ENCODE measurements at regions not wholly inside any gene's neighbourhood (a gene's known extent, or its start where the extent isn't known, plus 50 kb on each side); places are given as distances from the start of the nearest gene placed in this dataset.

GRCh38 chr6:55694148-55694547 lies 115.2 kb upstream of the HMGCLL1 start:
- Histone ChIP-seq H3K4me2 (ENCODE audit: control insufficient read depth, insufficient read depth) (no peak overlapping the region), H3K4me3 (no peak overlapping the region), H3K36me3 (ENCODE audit: control insufficient read depth in 2 of 2, insufficient read depth in 2 of 2, low read length in 1 of 2) (no peaks in the 10 kb centered on the region), H4K20me1 (ENCODE audit: control insufficient read depth, insufficient read depth) (no peaks in the 10 kb centered on the region), H3K27me3 (replicated peaks in 1 of 2; ENCODE audit: control insufficient read depth in 2 of 2, insufficient read depth in 2 of 2, low read length in 1 of 2) (no peaks in the 10 kb centered on the region), H3K27ac (ENCODE audit: control insufficient read depth, insufficient read depth) (no peak overlapping the region), H3K9me3 (replicated peaks; ENCODE audit: control insufficient read depth, insufficient read depth, low read length) (no peaks in the 10 kb centered on the region), H3K79me2 (ENCODE audit: control insufficient read depth, insufficient read depth, low read length) (no peaks in the 10 kb centered on the region), H3K4me1 (ENCODE audit: control insufficient read depth, insufficient read depth, low read length) (no peaks in the 10 kb centered on the region), H2AFZ (ENCODE audit: control insufficient read depth, low read depth, low read length) (no peak overlapping the region), H3K9ac (ENCODE audit: control insufficient read depth, insufficient read depth, low read length) (no peak overlapping the region)
- WGBS (ENCODE audit: insufficient coverage, insufficient replicate concordance, low lambda C conversion rate, missing lambda C conversion rate): 0% methylated on average over 2 of the region's 2 CpGs
- TF ChIP-seq NR2C1 (IDR thresholded peaks at IDR 0.05): no peak
- no peak for TF ChIP-seq SMARCA5 (IDR thresholded peaks at IDR 0.05)
- no peak for TF ChIP-seq HDGF (IDR thresholded peaks at IDR 0.05)
- TF ChIP-seq IKZF2 (IDR thresholded peaks at IDR 0.05): no peak
- TF ChIP-seq BCL3 (IDR thresholded peaks at IDR 0.05; ENCODE audit: borderline replicate concordance, insufficient read depth, low read depth, low read length, poor library complexity, severe bottlenecking): no peak
- TF ChIP-seq GATAD2B (conservative IDR thresholded peaks at IDR 0.05; ENCODE audit: low read depth): no peak
- no peak for TF ChIP-seq EGR1 (IDR thresholded peaks at IDR 0.05; ENCODE audit: borderline replicate concordance in 1 of 2, low read depth in 2 of 2, low read length in 2 of 2)
- TF ChIP-seq ZZZ3 (IDR thresholded peaks at IDR 0.05; ENCODE audit: control insufficient read depth, insufficient read length, low read depth): no peak
- TF ChIP-seq NFXL1 (IDR thresholded peaks at IDR 0.05; ENCODE audit: borderline replicate concordance): no peak
- TF ChIP-seq BRCA1 (IDR thresholded peaks at IDR 0.05; ENCODE audit: low read depth, low read length): no peak
- no peak for TF ChIP-seq YY1 (IDR thresholded peaks at IDR 0.05; ENCODE audit: low read depth, low read length)
- TF ChIP-seq ASH2L (IDR thresholded peaks at IDR 0.05; ENCODE audit: borderline replicate concordance, low read depth): no peak
- TF ChIP-seq MAX (IDR thresholded peaks at IDR 0.05; ENCODE audit: low read depth, low read length): no peak
- no peak for TF ChIP-seq CBFB (IDR thresholded peaks at IDR 0.05; ENCODE audit: low read depth)
- no peak for TF ChIP-seq ZNF592 (IDR thresholded peaks at IDR 0.05)
- no peak for TF ChIP-seq FOXK2 (IDR thresholded peaks at IDR 0.05)
- TF ChIP-seq POLR2AphosphoS2 (IDR thresholded peaks at IDR 0.05; ENCODE audit: low read depth, low read length): no peak
- no peak for TF ChIP-seq STAT3 (IDR thresholded peaks at IDR 0.05; ENCODE audit: low read depth, low read length)
- intact Hi-C loops (cut with micrococcal nuclease; ENCODE audit: unreplicated experiment): no loop called here
- ATAC-seq: no peak
- no peak for FAIRE-seq
- no TSS peak for BruUV-seq (replicated peaks)
- SMC1A ChIA-PET (ENCODE audit: uncharacterized antibody, unreplicated experiment): interaction anchor here (0.5 kb wide), 1 partner anchor 82 kb away, joined by 3 read pairs; no protein-coding TSS in a partner anchor
- POLR2A ChIA-PET: interaction anchor here (0.7 kb wide), 1 partner anchor 45 kb away, joined by 4 read pairs; no protein-coding TSS in a partner anchor
- DNase-seq (ENCODE audit: low read depth, low spot score): no peak
- CTCF ChIA-PET: no interaction called here
- in situ Hi-C loops (cut with MboI): no loop called here
- RAD21 ChIA-PET (ENCODE audit: unreplicated experiment): no interaction called here

Measured in GM12878 (cell line).